Neural cell (in vitro differentiated cells): ENCODE measurements at regions not wholly inside any gene's neighbourhood (a gene's known extent, or its start where the extent isn't known, plus 50 kb on each side); places are given as distances from the start of the nearest gene placed in this dataset.
"Not testable (repeated sequence)": the region's sequence is repeated elsewhere in the genome, so short reads cannot be mapped to it uniquely, and the experiment has no call there.

Experiments
- H2AFZ ChIP-seq: fragments of 200-600, 300-800 bp; sonication (generic), shearing (Covaris generic); 2 replicates; pipeline ENCODE4 v1.6.0; 2014; ENCODE audit warnings: low read depth, mild to moderate bottlenecking, antibody characterized with exemption, low read length, moderate library complexity
- H3F3A ChIP-seq: fragments of 200-600 bp; shearing (Covaris generic); 2 replicates; pipeline ENCODE4 v1.6.1; 2016; ENCODE audit warnings: mild to moderate bottlenecking, moderate library complexity, mixed read lengths, antibody characterized with exemption, low read length; ENCODE audit not compliant: insufficient read depth, poor library complexity, severe bottlenecking
- H3K27ac ChIP-seq: fragments of 200-600, 300-800 bp; sonication (generic), shearing (Covaris generic); 2 replicates; pipeline ENCODE4 v1.5.1; 2014; ENCODE audit warnings: mild to moderate bottlenecking, low read length, moderate library complexity
- H3K27me3 ChIP-seq: fragments of 300-800, 200-600 bp; sonication (generic), shearing (Covaris generic); 2 replicates; pipeline ENCODE4 v1.6.0; 2014; ENCODE audit warnings: mild to moderate bottlenecking, low read depth, low read length, moderate library complexity; ENCODE audit not compliant: insufficient read depth
- H3K36me3 ChIP-seq: fragments of 300-800, 200-600 bp; sonication (generic), shearing (Covaris generic); 2 replicates; pipeline ENCODE4 v1.5.1; 2014; ENCODE audit warnings: mild to moderate bottlenecking, antibody characterized with exemption, low read length, moderate library complexity; ENCODE audit not compliant: insufficient read depth
- H3K4me2 ChIP-seq: fragments of 300-800, 200-600 bp; sonication (generic), shearing (Covaris generic); 2 replicates; pipeline ENCODE4 v1.6.0; 2014; ENCODE audit warnings: mild to moderate bottlenecking, low read length
- H3K4me3 ChIP-seq: fragments of 300-800, 200-600 bp; sonication (generic), shearing (Covaris generic); 2 replicates; pipeline ENCODE4 v1.5.1; 2014; ENCODE audit warnings: mild to moderate bottlenecking, low read length, moderate library complexity
- H3K79me2 ChIP-seq: fragments of 200-600 bp; shearing (Covaris generic); replicated peaks from 2 replicates; pipeline ENCODE4 v1.6.0; 2014; ENCODE audit warnings: mild to moderate bottlenecking, low read length, moderate library complexity; ENCODE audit not compliant: insufficient read depth
- H3K9ac ChIP-seq: fragments of 300-800, 200-600 bp; sonication (generic), shearing (Covaris generic); 2 replicates; pipeline ENCODE4 v1.6.1; 2016; ENCODE audit warnings: mild to moderate bottlenecking, low read length, mixed read lengths
- H3K9me2 ChIP-seq: fragments of 200-600 bp; shearing (Covaris generic); 2 replicates; pipeline ENCODE4 v1.6.1; 2016; ENCODE audit warnings: mild to moderate bottlenecking, low read length, mixed read lengths; ENCODE audit not compliant: insufficient read depth
- H3K9me3 ChIP-seq: fragments of 200-600, 300-800 bp; sonication (generic), shearing (Covaris generic); 2 replicates; pipeline ENCODE4 v1.6.1; 2016; ENCODE audit warnings: mild to moderate bottlenecking, mixed run types, low read length, moderate library complexity, mixed read lengths
- H4K20me1 ChIP-seq: fragments of 200-600 bp; shearing (Covaris generic); 2 replicates; pipeline ENCODE4 v1.6.1; 2016; ENCODE audit warnings: mild to moderate bottlenecking, mixed run types; ENCODE audit not compliant: insufficient read depth
- CTCF ChIP-seq: fragments of 450-650 bp; IDR thresholded peaks from 2 replicates; pipeline ENCODE4 v1.5.1; 2014; ENCODE audit warnings: antibody characterized with exemption, mild to moderate bottlenecking, moderate library complexity; ENCODE audit not compliant: poor library complexity, severe bottlenecking
- EP300 ChIP-seq: fragments of 450-650 bp; conservative IDR thresholded peaks from 2 replicates; pipeline ENCODE4 v1.6.1; 2014; ENCODE audit warnings: antibody characterized with exemption, mild to moderate bottlenecking, moderate library complexity; ENCODE audit not compliant: poor library complexity, severe bottlenecking
- EZH2 ChIP-seq: fragments of 200-600, 300-800 bp; shearing (Covaris generic), sonication (generic); IDR thresholded peaks from 2 replicates; pipeline ENCODE4 v1.6.1; 2014; ENCODE audit warnings: antibody characterized with exemption, low read length, borderline replicate concordance, mild to moderate bottlenecking; ENCODE audit not compliant: insufficient read depth, poor library complexity, severe bottlenecking
- MXI1 ChIP-seq: fragments of 450-650 bp; conservative IDR thresholded peaks from 2 replicates; pipeline ENCODE4 v1.6.1; 2014; ENCODE audit warnings: antibody characterized with exemption, mild to moderate bottlenecking; ENCODE audit not compliant: poor library complexity, severe bottlenecking
- POLR2AphosphoS5 ChIP-seq: IDR thresholded peaks from 2 replicates; pipeline ENCODE4 v1.6.1; 2012
- RAD21 ChIP-seq: fragments of 450-650 bp; conservative IDR thresholded peaks from 2 replicates; pipeline ENCODE4 v1.6.1; 2014; ENCODE audit warnings: antibody characterized with exemption, mild to moderate bottlenecking, moderate library complexity
- REST ChIP-seq: IDR thresholded peaks from 2 replicates; pipeline ENCODE4 v1.6.1; 2012; ENCODE audit warnings: borderline replicate concordance
- TAF1 ChIP-seq: IDR thresholded peaks from 2 replicates; pipeline ENCODE4 v1.6.1; 2012; ENCODE audit warnings: low read depth

- no peak overlapping the region for H3K4me2 ChIP-seq
- no peak overlapping the region for H3K9ac ChIP-seq
- TF ChIP-seq RAD21 (no peak), MXI1 (no peak), TAF1 (no peak), EP300 (no peak), CTCF (no peak), EZH2 (no peak), POLR2AphosphoS5 (no peak), REST (no peak)
- H4K20me1 ChIP-seq = no peaks in the 10 kb centered on the region
- no peak overlapping the region for H3K4me3 ChIP-seq
- no peaks in the 10 kb centered on the region for H3K36me3 ChIP-seq
- H3F3A ChIP-seq = no peaks in the 10 kb centered on the region
- H3K27ac ChIP-seq = no peak overlapping the region
- H2AFZ ChIP-seq = no peak overlapping the region
- H3K9me3 ChIP-seq = no peaks in the 10 kb centered on the region
- H3K9me2 ChIP-seq = no peaks in the 10 kb centered on the region
- H3K79me2 ChIP-seq = no peaks in the 10 kb centered on the region
- H3K27me3 ChIP-seq = no peaks in the 10 kb centered on the region
These were observed 1261.3 kb downstream of the RAPGEF2 start for GRCh38 chr4:160364217-160364616.

GRCh38 chr4:160364665-160365064, 1261.8 kb downstream of the RAPGEF2 start:
- H3K36me3 ChIP-seq, H3K9ac ChIP-seq, H3K4me3 ChIP-seq, H3K27me3 ChIP-seq, H3K4me2 ChIP-seq, H4K20me1 ChIP-seq, H3F3A ChIP-seq, H3K9me2 ChIP-seq, H3K27ac ChIP-seq, H3K9me3 ChIP-seq, H2AFZ ChIP-seq, H3K79me2 ChIP-seq: not testable (repeated sequence)

GRCh38 chr4:160365383-160365782, 1262.5 kb downstream of the RAPGEF2 start:
- H3K9me2 ChIP-seq, H3K36me3 ChIP-seq, H3K27me3 ChIP-seq, H4K20me1 ChIP-seq, H3K9ac ChIP-seq, H3K9me3 ChIP-seq, H3K79me2 ChIP-seq, H2AFZ ChIP-seq, H3K27ac ChIP-seq, H3F3A ChIP-seq, H3K4me2 ChIP-seq, H3K4me3 ChIP-seq: not testable (repeated sequence)
